Bronchial epithelial cell (primary cell): ENCODE measurements at regions not wholly inside any gene's neighbourhood (a gene's known extent, or its start where the extent isn't known, plus 50 kb on each side); places are given as distances from the start of the nearest gene placed in this dataset.

Source experiments
- DNase-seq: peaks from one replicate; pipeline ENCODE4 v3.0.0-alpha.2; 2010; ENCODE audit warnings: low read depth
- FAIRE-seq: peaks from 2 replicates; lab custom pipeline; 2011; peaks lifted over from hg19 to GRCh38; lab: Jason Lieb, UNC
- H3K27me3 ChIP-seq: 2 replicates; pipeline ENCODE4 v1.5.1; 2011; ENCODE audit warnings: low read length; ENCODE audit not compliant: control insufficient read depth, insufficient read depth
- H3K36me3 ChIP-seq: 2 replicates; pipeline ENCODE4 v1.5.1; 2011; ENCODE audit warnings: low read length; ENCODE audit not compliant: control insufficient read depth, insufficient read depth
- H3K4me3 ChIP-seq: 2 replicates; pipeline ENCODE4 v1.5.1; 2011; ENCODE audit warnings: mild to moderate bottlenecking, low read depth, low read length, control low read depth
- TF ChIP-seq, protein P1 (sequence below): IDR thresholded peaks from 2 replicates; pipeline ENCODE4 v1.5.1; 2011; ENCODE audit warnings: mild to moderate bottlenecking, moderate library complexity, low read length, control low read depth, inconsistent platforms; ENCODE audit not compliant: insufficient read depth, severe bottlenecking

DNA sequence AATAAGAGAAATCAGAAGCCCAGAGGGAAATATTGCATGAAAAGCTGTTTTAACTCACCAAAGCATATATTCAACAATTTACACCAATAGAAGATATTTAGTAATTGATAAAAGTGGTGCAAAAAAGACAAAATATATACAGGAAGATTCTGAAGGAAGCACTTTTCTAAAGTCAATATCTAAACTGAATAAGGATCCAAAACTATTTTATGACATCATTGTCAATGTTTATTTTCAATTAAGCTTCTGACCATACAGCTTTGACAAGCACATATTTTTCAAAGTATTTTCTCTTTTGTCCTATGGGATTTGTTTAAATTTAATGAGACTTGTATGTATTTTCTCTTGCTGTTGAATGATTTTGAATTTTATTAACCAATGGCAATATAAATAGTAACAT, 1716.1 kb downstream of the OLFM4 start:
- FAIRE-seq (no peak), DNase-seq (no peak)
- H3K36me3 ChIP-seq = no peaks in the 10 kb centered on the region
- TF ChIP-seq, protein P1, sequence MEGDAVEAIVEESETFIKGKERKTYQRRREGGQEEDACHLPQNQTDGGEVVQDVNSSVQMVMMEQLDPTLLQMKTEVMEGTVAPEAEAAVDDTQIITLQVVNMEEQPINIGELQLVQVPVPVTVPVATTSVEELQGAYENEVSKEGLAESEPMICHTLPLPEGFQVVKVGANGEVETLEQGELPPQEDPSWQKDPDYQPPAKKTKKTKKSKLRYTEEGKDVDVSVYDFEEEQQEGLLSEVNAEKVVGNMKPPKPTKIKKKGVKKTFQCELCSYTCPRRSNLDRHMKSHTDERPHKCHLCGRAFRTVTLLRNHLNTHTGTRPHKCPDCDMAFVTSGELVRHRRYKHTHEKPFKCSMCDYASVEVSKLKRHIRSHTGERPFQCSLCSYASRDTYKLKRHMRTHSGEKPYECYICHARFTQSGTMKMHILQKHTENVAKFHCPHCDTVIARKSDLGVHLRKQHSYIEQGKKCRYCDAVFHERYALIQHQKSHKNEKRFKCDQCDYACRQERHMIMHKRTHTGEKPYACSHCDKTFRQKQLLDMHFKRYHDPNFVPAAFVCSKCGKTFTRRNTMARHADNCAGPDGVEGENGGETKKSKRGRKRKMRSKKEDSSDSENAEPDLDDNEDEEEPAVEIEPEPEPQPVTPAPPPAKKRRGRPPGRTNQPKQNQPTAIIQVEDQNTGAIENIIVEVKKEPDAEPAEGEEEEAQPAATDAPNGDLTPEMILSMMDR = no peak
- H3K4me3 ChIP-seq = no peak overlapping the region
- H3K27me3 ChIP-seq = no peaks in the 10 kb centered on the region

DNA sequence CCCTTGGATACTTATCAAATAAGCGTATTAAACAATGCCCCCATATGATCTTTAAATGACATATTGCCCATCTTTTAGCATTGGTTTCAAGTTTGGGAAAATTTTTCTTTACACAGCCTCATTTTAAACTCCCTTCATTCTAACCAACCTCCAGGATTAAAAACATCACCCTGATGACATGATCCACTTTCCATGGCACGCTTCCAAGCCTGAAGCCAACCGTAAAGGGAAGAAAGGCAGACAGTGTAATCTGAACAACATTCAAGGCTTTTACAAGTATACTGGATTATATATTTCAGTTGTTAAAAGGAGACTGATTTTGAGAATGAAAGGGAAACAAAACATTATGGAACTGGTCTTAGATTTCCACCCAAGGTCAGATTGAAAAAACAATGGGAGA, 1721.9 kb downstream of the OLFM4 start:
- no peaks in the 10 kb centered on the region for H3K27me3 ChIP-seq
- DNase-seq (no peak), FAIRE-seq (no peak)
- no peak overlapping the region for H3K4me3 ChIP-seq
- no peaks in the 10 kb centered on the region for H3K36me3 ChIP-seq
- TF ChIP-seq, protein P1 = no peak

DNA sequence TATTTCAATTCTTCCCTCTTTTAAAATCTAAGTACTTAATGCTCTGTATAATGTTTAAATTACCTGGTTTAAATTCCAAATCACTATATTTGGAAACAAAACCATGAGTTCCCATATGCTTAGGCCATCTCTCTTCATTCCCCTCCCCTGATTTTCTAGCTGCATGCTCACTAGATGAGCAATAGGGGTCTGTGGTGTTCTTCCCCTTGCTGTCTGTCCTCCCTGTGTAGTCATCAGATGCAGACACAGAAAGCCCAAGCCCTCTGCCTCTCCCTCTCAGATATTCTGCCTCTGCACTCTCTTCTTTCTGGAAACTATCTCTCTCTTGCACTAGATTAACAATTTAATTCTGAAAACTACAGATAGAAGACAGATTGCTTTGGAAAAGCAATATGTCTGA, 1730.2 kb downstream of the OLFM4 start:
- H3K36me3 ChIP-seq = no peaks in the 10 kb centered on the region
- FAIRE-seq = no peak
- TF ChIP-seq, protein P1 = no peak
- H3K27me3 ChIP-seq = no peaks in the 10 kb centered on the region
- DNase-seq = no peak
- no peak overlapping the region for H3K4me3 ChIP-seq

DNA sequence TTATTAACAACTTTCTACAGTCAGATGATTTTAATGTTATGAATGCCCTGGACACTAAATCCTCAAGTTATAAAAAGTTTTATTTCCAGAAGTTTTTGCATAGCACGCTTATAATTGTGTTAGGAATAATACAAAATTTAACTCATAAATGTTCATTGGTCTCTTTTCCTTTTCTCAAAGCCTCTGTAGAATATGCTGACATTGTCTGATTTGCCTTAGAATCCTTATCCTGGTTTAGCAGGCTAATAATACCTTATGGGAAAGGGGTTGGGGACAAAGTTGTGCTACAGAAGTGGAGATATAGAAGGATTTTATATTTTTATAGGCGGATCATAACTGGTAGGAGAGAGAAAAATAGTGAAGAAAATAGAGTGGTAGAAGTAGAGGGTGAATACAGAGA, 1739.6 kb downstream of the OLFM4 start:
- DNase-seq (no peak), FAIRE-seq (no peak)
- TF ChIP-seq, protein P1 = no peak
- H3K4me3 ChIP-seq = no peak overlapping the region
- H3K27me3 ChIP-seq = no peaks in the 10 kb centered on the region
- H3K36me3 ChIP-seq = no peaks in the 10 kb centered on the region

DNA sequence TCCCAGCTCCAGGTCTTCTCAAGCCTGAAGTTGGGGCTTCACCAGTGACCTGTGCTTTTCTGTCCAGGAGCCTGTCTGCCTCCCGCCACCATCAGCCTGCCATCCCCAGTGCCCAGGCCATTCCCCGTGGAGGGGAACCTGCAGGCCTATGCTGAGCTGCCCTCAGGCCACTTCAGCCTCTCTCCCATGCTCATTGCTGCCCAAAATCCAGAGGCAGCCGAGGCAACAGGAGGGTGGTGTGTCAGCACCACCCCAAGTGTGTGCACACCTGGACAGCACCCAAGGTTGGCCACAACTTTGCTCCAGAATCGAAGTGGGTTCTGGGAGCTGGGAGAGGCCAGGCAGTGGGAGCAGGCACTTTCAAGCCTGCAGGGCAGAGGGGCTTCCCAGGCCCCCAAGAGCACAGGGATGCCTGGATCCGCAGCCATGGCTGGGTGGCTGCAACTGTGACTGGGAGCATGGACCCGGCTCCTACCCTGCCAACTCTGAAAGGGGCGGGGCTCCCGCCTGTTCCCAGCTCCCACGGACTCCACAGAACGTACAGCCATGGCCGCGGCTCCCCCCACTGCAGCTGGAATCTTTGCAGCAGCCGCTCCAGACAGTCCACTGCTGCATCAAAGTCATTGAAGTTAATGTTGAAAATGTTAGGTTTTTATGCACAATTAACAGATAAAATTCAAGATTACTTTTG, 1747.0 kb downstream of the OLFM4 start:
- Histone ChIP-seq H3K36me3 (no peaks in the 10 kb centered on the region), H3K27me3 (no peaks in the 10 kb centered on the region), H3K4me3 (no peak overlapping the region)
- no peak for DNase-seq
- FAIRE-seq = no peak
- TF ChIP-seq, protein P1 = no peak

DNA sequence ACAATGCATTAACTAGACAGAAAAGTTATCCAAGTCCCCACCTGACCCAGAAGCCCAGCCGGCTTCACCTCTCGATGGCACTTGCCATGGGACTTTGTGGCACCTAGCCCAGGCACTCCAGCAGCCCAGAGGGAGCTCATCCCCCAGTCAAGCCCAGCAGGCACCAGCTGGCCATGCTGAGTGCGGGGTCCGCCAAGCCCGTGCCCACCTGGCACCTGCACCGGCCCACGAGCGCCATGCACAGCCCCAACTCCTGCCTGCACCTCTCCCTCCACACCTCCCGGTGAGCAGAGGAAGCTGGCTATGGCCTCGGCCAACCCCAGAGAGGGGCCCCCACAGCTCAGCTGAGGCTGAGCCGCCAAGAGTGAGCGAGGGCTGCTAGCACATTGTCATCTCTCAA, 1759.1 kb downstream of the OLFM4 start:
- TF ChIP-seq, protein P1 = no peak
- DNase-seq = no peak
- FAIRE-seq = no peak

More for the DNA sequence above, 1759.1 kb downstream of the OLFM4 start:
- no peaks in the 10 kb centered on the region for H3K36me3 ChIP-seq
- H3K27me3 ChIP-seq = no peaks in the 10 kb centered on the region
- no peak overlapping the region for H3K4me3 ChIP-seq
